ENCODE measurements at regions not wholly inside any gene's neighbourhood (a gene's known extent, or its start where the extent isn't known, plus 50 kb on each side); places are given as distances from the start of the nearest gene placed in this dataset.
"Not testable (repeated sequence)": the region's sequence is repeated elsewhere in the genome, so short reads cannot be mapped to it uniquely, and the experiment has no call there.

DNA sequence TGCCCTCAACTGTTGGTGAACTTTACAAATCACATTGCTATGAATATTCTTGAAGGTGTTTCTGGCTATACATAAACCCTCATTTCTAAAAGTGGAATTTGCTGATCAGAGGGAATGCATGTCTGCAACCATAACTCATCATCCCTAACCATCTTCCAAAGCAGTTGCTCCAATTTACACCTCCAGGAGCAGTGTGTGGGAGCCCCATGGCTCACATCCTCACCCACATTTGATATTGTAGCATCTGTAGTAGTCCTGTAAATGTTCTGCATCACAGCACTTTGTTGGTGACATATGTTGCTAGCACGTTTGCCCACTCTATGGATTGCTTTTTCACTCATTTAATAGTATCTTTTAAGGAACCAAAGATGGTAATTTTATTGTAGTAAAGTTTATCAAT lies 183.8 kb upstream of the SMLR1 start:
- no peak overlapping the region for H3K9ac ChIP-seq (ENCODE audit: low read depth, low read length)
- TF ChIP-seq EZH2 (IDR thresholded peaks at IDR 0.05; ENCODE audit: borderline replicate concordance, low read depth, low read length, severe bottlenecking), result no peak
- TF ChIP-seq, protein P1, sequence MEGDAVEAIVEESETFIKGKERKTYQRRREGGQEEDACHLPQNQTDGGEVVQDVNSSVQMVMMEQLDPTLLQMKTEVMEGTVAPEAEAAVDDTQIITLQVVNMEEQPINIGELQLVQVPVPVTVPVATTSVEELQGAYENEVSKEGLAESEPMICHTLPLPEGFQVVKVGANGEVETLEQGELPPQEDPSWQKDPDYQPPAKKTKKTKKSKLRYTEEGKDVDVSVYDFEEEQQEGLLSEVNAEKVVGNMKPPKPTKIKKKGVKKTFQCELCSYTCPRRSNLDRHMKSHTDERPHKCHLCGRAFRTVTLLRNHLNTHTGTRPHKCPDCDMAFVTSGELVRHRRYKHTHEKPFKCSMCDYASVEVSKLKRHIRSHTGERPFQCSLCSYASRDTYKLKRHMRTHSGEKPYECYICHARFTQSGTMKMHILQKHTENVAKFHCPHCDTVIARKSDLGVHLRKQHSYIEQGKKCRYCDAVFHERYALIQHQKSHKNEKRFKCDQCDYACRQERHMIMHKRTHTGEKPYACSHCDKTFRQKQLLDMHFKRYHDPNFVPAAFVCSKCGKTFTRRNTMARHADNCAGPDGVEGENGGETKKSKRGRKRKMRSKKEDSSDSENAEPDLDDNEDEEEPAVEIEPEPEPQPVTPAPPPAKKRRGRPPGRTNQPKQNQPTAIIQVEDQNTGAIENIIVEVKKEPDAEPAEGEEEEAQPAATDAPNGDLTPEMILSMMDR (IDR thresholded peaks at IDR 0.05; ENCODE audit: borderline replicate concordance, extremely low read depth, low read length, poor library complexity, severe bottlenecking), result no peak
- no peak overlapping the region for H2AFZ ChIP-seq (ENCODE audit: low read depth, low read length)
- H4K20me1 ChIP-seq (ENCODE audit: insufficient read depth, low read length), result no peaks in the 10 kb centered on the region
- ATAC-seq (ENCODE audit: insufficient read depth, low read depth) (no peak), DNase-seq (no peak)
- no peak overlapping the region for H3K27ac ChIP-seq (ENCODE audit: low read length)
- no peak overlapping the region for H3K4me3 ChIP-seq (ENCODE audit: low read depth in 1 of 2, low read length in 2 of 2)
- no peaks in the 10 kb centered on the region for H3K79me2 ChIP-seq (ENCODE audit: insufficient read depth, low read length)
- H3K9me3 ChIP-seq (ENCODE audit: insufficient read depth, low read length, severe bottlenecking), result peaks cover 26% of the 10 kb centered on the region
- no peak overlapping the region for H3K4me2 ChIP-seq (ENCODE audit: insufficient read depth, low read length)
- no peaks in the 10 kb centered on the region for H3K36me3 ChIP-seq (ENCODE audit: insufficient read depth, low read length)
- no peaks in the 10 kb centered on the region for H3K27me3 ChIP-seq (ENCODE audit: insufficient read depth, low read length, poor library complexity)
- H3K4me1 ChIP-seq (ENCODE audit: insufficient read depth, low read length), result 0 out of 2 replicates have a peak, but pooled peaks cover 6% of the 10 kb centered on the region

DNA sequence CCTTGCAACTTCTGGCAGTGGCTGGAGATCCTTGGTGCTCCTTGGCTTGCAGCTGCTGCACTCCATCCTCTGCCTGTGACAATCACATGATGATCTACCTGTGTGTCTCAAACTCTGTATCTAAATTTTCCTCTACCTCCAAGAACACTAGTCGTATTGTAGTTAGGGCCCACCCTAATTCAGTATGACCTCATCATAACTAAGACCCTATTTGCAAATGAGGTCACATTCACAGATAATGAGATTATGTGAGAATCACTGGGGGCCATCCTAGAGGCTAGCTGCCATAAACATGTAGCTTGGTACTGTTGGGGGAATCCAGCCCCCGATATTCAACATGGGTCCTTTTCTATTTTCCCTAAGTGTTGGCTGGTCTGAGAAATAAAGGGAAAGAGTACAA lies 183.0 kb upstream of the SMLR1 start:
- no peak overlapping the region for H3K9ac ChIP-seq (ENCODE audit: low read depth, low read length)
- no peak overlapping the region for H3K4me2 ChIP-seq (ENCODE audit: insufficient read depth, low read length)
- ATAC-seq (ENCODE audit: insufficient read depth, low read depth) (no peak), DNase-seq (no peak)
- H3K36me3 ChIP-seq (ENCODE audit: insufficient read depth, low read length), result no peaks in the 10 kb centered on the region
- no peak overlapping the region for H3K27ac ChIP-seq (ENCODE audit: low read length)
- H3K27me3 ChIP-seq (ENCODE audit: insufficient read depth, low read length, poor library complexity), result no peaks in the 10 kb centered on the region
- 0 out of 4 replicates have a peak overlapping the region, but pooled peaks of 1 of the 2 experiments have one; percentile 2 for H3K4me3 ChIP-seq (ENCODE audit: low read depth in 1 of 2, low read length in 2 of 2)
- no peaks in the 10 kb centered on the region for H3K79me2 ChIP-seq (ENCODE audit: insufficient read depth, low read length)
- H4K20me1 ChIP-seq (ENCODE audit: insufficient read depth, low read length), result no peaks in the 10 kb centered on the region
- TF ChIP-seq, protein P1 (IDR thresholded peaks at IDR 0.05; ENCODE audit: borderline replicate concordance, extremely low read depth, low read length, poor library complexity, severe bottlenecking), result no peak
- no peak for TF ChIP-seq EZH2 (IDR thresholded peaks at IDR 0.05; ENCODE audit: borderline replicate concordance, low read depth, low read length, severe bottlenecking)
- peaks cover 26% of the 10 kb centered on the region for H3K9me3 ChIP-seq (ENCODE audit: insufficient read depth, low read length, severe bottlenecking)
- no peak overlapping the region for H2AFZ ChIP-seq (ENCODE audit: low read depth, low read length)
- H3K4me1 ChIP-seq (ENCODE audit: insufficient read depth, low read length), result 0 out of 2 replicates have a peak, but pooled peaks cover 6% of the 10 kb centered on the region

GRCh38 chr6:130644769-130645168 lies 182.4 kb upstream of the SMLR1 start:
- DNase-seq, result peak; percentile 12
- not testable (repeated sequence) for H4K20me1 ChIP-seq (ENCODE audit: insufficient read depth, low read length); H3K4me3 ChIP-seq (ENCODE audit: low read depth in 1 of 2, low read length in 2 of 2); H3K79me2 ChIP-seq (ENCODE audit: insufficient read depth, low read length); H3K27ac ChIP-seq (ENCODE audit: low read length); H3K27me3 ChIP-seq (ENCODE audit: insufficient read depth, low read length, poor library complexity); H3K36me3 ChIP-seq (ENCODE audit: insufficient read depth, low read length); H3K4me1 ChIP-seq (ENCODE audit: insufficient read depth, low read length); H3K4me2 ChIP-seq (ENCODE audit: insufficient read depth, low read length); H2AFZ ChIP-seq (ENCODE audit: low read depth, low read length); H3K9ac ChIP-seq (ENCODE audit: low read depth, low read length); ATAC-seq (ENCODE audit: insufficient read depth, low read depth)
- H3K9me3 ChIP-seq (ENCODE audit: insufficient read depth, low read length, severe bottlenecking), result peaks cover 26% of the 10 kb centered on the region

DNA sequence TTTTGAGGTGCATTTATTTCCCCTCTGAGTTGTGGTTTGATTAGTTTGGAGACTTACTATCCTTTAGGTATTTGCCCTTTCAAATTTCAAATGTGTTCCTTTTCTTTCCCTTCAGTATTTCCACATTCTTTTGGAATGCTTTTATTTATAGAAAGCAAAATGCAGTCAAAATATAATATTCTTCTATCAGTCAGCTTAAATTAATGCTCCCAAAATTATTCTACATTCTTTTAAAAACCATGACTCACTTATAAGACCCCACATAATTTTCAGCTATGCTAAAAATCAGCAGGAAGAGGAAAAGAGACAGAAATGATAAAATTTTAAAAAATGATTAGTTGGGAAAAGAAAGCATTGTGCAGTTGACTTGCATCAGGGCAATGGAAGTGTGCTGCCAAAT lies 180.0 kb upstream of the SMLR1 start:
- Histone ChIP-seq H3K36me3 (ENCODE audit: insufficient read depth, low read length) (no peaks in the 10 kb centered on the region), H3K9me3 (ENCODE audit: insufficient read depth, low read length, severe bottlenecking) (peaks cover 26% of the 10 kb centered on the region), H3K4me2 (ENCODE audit: insufficient read depth, low read length) (no peak overlapping the region), H3K79me2 (ENCODE audit: insufficient read depth, low read length) (no peaks in the 10 kb centered on the region), H2AFZ (ENCODE audit: low read depth, low read length) (no peak overlapping the region), H3K27me3 (ENCODE audit: insufficient read depth, low read length, poor library complexity) (no peaks in the 10 kb centered on the region), H3K9ac (ENCODE audit: low read depth, low read length) (no peak overlapping the region), H4K20me1 (ENCODE audit: insufficient read depth, low read length) (no peaks in the 10 kb centered on the region), H3K4me1 (ENCODE audit: insufficient read depth, low read length) (peaks cover 5% of the 10 kb centered on the region; the same call in 1 of the 2 replicates), H3K27ac (ENCODE audit: low read length) (no peak overlapping the region), H3K4me3 (ENCODE audit: low read depth in 1 of 2, low read length in 2 of 2) (no peak overlapping the region)
- TF ChIP-seq, protein P1 (IDR thresholded peaks at IDR 0.05; ENCODE audit: borderline replicate concordance, extremely low read depth, low read length, poor library complexity, severe bottlenecking), result no peak
- TF ChIP-seq EZH2 (IDR thresholded peaks at IDR 0.05; ENCODE audit: borderline replicate concordance, low read depth, low read length, severe bottlenecking), result no peak
- no peak for DNase-seq
- no peak for ATAC-seq (ENCODE audit: insufficient read depth, low read depth)
